Endothelial cell of umbilical vein (primary cell): ENCODE measurements at regions not wholly inside any gene's neighbourhood (a gene's known extent, or its start where the extent isn't known, plus 50 kb on each side); places are given as distances from the start of the nearest gene placed in this dataset.
"Not testable (repeated sequence)": the region's sequence is repeated elsewhere in the genome, so short reads cannot be mapped to it uniquely, and the experiment has no call there.

Experiments
- BruUV-seq: library from RNA; stranded (reverse); fragments of 400-500 nt; replicated peaks from 2 replicates; lab custom pipeline; 2021; lab: Mats Ljungman, UMichigan
- CTCF ChIA-PET: fragments of 300-600, 350-600 bp; sonication (Branson Sonifier 250); formaldehyde crosslinking; loops from one replicate; lab custom pipeline; 2021; ENCODE audit warnings: antibody characterized with exemption, inconsistent platforms; lab: Charles Lee
- POLR2A ChIA-PET: fragments of 300-600, 350-600 bp; sonication (Branson Sonifier 250); formaldehyde crosslinking; loops from one replicate; lab custom pipeline; 2021; ENCODE audit warnings: antibody characterized with exemption, inconsistent platforms; lab: Charles Lee
- DNase-seq: peaks from one replicate; pipeline ENCODE4 v3.0.0-alpha.2; 2011; ENCODE audit warnings: low read depth, low spot score
- FAIRE-seq: peaks from 2 replicates; lab custom pipeline; 2011; peaks lifted over from hg19 to GRCh38; lab: Jason Lieb, UNC
- H2AFZ ChIP-seq: 2 replicates; pipeline ENCODE4 v1.6.0; 2012; ENCODE audit warnings: low read depth, low read length, control low read depth, inconsistent platforms
- H3K27ac ChIP-seq: 2 replicates; pipeline ENCODE4 v1.5.1; 2011; ENCODE audit warnings: low read depth, mild to moderate bottlenecking, control low read depth, low read length, moderate library complexity; ENCODE audit not compliant: insufficient read depth
- H3K27me3 ChIP-seq, 2 experiments: 2 replicates each; pipeline versions ENCODE4 v1.6.0 to v1.6.1; 2011; ENCODE audit warnings: low read length in 2 of 2, mixed read lengths in 1 of 2; ENCODE audit not compliant: control insufficient read depth in 2 of 2, insufficient read depth in 2 of 2
- H3K36me3 ChIP-seq, 2 experiments: 2 replicates in 1 of 2; 3 replicates in 1 of 2; pipeline ENCODE4 v1.5.1; 2011; ENCODE audit warnings: low read length in 2 of 2, mild to moderate bottlenecking in 1 of 2, moderate library complexity in 1 of 2; ENCODE audit not compliant: control insufficient read depth in 2 of 2, insufficient read depth in 2 of 2; ENCODE audit errors: extremely low read depth in 1 of 2
- H3K4me1 ChIP-seq: 3 replicates; pipeline ENCODE4 v1.5.1; 2011; ENCODE audit warnings: mild to moderate bottlenecking, low read length; ENCODE audit not compliant: control insufficient read depth, insufficient read depth; ENCODE audit errors: extremely low read depth
- H3K4me2 ChIP-seq: 2 replicates; pipeline ENCODE4 v1.6.1; 2011; ENCODE audit warnings: low read length, control low read depth, mixed read lengths; ENCODE audit not compliant: insufficient read depth
- H3K4me3 ChIP-seq, 3 experiments: fragments of 200-600 bp in 1 of 3; sonication (generic), shearing (Covaris generic) in 1 of 3; replicated peaks in 1 of 3; 2 replicates each; pipeline ENCODE4 v1.5.1; 2011 to 2016; ENCODE audit warnings: control low read depth in 3 of 3, low read length in 3 of 3, mild to moderate bottlenecking in 2 of 3, inconsistent platforms in 1 of 3, low read depth in 1 of 3, moderate library complexity in 1 of 3; ENCODE audit not compliant: insufficient read depth in 1 of 3
- H3K79me2 ChIP-seq: 2 replicates; pipeline ENCODE4 v1.6.0; 2012; ENCODE audit warnings: low read length, inconsistent platforms; ENCODE audit not compliant: control insufficient read depth, insufficient read depth
- H3K9ac ChIP-seq: replicated peaks from 2 replicates; pipeline ENCODE3; 2011; ENCODE audit warnings: low read length, control low read depth; ENCODE audit not compliant: insufficient read depth; ENCODE audit errors: extremely low read depth
- H3K9me1 ChIP-seq: replicated peaks from 3 replicates; pipeline ENCODE4 v1.6.0; 2011; ENCODE audit warnings: mild to moderate bottlenecking, low read length; ENCODE audit not compliant: control insufficient read depth, insufficient read depth; ENCODE audit errors: extremely low read depth
- H3K9me3 ChIP-seq: replicated peaks from 2 replicates; pipeline ENCODE4 v1.5.1; 2012; ENCODE audit warnings: low read length, inconsistent platforms; ENCODE audit not compliant: control insufficient read depth, insufficient read depth
- H4K20me1 ChIP-seq: replicated peaks from 2 replicates; pipeline ENCODE3; 2011; ENCODE audit warnings: mild to moderate bottlenecking, low read length; ENCODE audit not compliant: control insufficient read depth, insufficient read depth; ENCODE audit errors: extremely low read depth
- FOS ChIP-seq: IDR thresholded peaks from 2 replicates; pipeline ENCODE4 v1.6.1; 2011; ENCODE audit warnings: mild to moderate bottlenecking, low read length, moderate library complexity, borderline replicate concordance; ENCODE audit not compliant: insufficient read depth
- MYC ChIP-seq: IDR thresholded peaks from one replicate; pipeline ENCODE4 v1.6.1; 2011; ENCODE audit warnings: mild to moderate bottlenecking, low read depth, low read length
- dilution Hi-C: fragments of 300-500 bp; cut with MboI; formaldehyde crosslinking; loops from one replicate; pipeline ENCODE4 v1.15.0; 2019; ENCODE audit warnings: low sequenced_read_pairs; ENCODE audit not compliant: extremely low pct_ligation_motif_present
- intact Hi-C: fragments of 100-400 bp; cut with micrococcal nuclease; formaldehyde crosslinking; loops from one replicate; pipeline ENCODE4 v1.10.0; 2022
- TF ChIP-seq, protein P1 (sequence below), 2 donors: IDR thresholded peaks; 1 replicate in 1 of 2; 2 replicates in 1 of 2; pipeline ENCODE4 v1.5.1; 2011; ENCODE audit warnings: low read length in 2 of 2, mild to moderate bottlenecking in 2 of 2, moderate library complexity in 2 of 2, control low read depth in 1 of 2, inconsistent platforms in 1 of 2, low read depth in 1 of 2; ENCODE audit not compliant: insufficient read depth in 1 of 2; ENCODE audit errors: extremely low read depth in 1 of 2

DNA sequence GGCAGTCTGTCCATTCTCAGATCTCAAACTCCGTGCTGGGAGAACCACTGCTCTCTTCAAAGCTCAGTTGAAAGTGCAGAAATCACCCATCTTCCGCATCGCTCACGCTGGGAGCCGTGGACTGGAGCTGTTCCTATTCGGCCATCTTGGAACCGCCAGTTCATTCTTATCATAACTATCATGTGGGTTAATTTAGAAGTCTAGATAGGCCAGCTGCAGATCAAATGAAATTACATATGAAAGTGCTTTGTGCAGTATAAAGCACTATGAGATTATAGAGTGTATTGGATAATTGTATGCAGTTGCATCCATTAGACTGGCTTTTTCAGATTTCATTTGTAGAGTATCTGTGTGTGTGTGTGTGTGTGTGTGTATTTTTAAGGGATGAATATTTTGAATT lies 57.8 kb downstream of the PRORP start:
- H3K4me3 ChIP-seq = no peak overlapping the region
- FAIRE-seq (no peak), DNase-seq (no peak)
- TF ChIP-seq FOS (no peak), MYC (no peak)
- TF ChIP-seq, protein P1, sequence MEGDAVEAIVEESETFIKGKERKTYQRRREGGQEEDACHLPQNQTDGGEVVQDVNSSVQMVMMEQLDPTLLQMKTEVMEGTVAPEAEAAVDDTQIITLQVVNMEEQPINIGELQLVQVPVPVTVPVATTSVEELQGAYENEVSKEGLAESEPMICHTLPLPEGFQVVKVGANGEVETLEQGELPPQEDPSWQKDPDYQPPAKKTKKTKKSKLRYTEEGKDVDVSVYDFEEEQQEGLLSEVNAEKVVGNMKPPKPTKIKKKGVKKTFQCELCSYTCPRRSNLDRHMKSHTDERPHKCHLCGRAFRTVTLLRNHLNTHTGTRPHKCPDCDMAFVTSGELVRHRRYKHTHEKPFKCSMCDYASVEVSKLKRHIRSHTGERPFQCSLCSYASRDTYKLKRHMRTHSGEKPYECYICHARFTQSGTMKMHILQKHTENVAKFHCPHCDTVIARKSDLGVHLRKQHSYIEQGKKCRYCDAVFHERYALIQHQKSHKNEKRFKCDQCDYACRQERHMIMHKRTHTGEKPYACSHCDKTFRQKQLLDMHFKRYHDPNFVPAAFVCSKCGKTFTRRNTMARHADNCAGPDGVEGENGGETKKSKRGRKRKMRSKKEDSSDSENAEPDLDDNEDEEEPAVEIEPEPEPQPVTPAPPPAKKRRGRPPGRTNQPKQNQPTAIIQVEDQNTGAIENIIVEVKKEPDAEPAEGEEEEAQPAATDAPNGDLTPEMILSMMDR (IDR thresholded peaks at IDR 0.05; ENCODE audit: extremely low read depth in 1 of 2, insufficient read depth in 1 of 2, low read depth in 1 of 2, low read length in 2 of 2) = no peak
- H3K36me3 ChIP-seq = no peaks in the 10 kb centered on the region
- dilution Hi-C loops (no loop called here), intact Hi-C loops (no loop called here)
- ChIA-PET POLR2A (no interaction called here), CTCF (no interaction called here)
- no peaks in the 10 kb centered on the region for H3K4me1 ChIP-seq
- no peaks in the 10 kb centered on the region for H3K9me1 ChIP-seq
- H2AFZ ChIP-seq = no peak overlapping the region
- no peaks in the 10 kb centered on the region for H3K9me3 ChIP-seq
- no TSS peak for BruUV-seq
- H3K27me3 ChIP-seq = no peaks in the 10 kb centered on the region
- no peak overlapping the region for H3K9ac ChIP-seq
- no peaks in the 10 kb centered on the region for H3K79me2 ChIP-seq
- H3K4me2 ChIP-seq = no peak overlapping the region
- no peak overlapping the region for H3K27ac ChIP-seq
- no peaks in the 10 kb centered on the region for H4K20me1 ChIP-seq

DNA sequence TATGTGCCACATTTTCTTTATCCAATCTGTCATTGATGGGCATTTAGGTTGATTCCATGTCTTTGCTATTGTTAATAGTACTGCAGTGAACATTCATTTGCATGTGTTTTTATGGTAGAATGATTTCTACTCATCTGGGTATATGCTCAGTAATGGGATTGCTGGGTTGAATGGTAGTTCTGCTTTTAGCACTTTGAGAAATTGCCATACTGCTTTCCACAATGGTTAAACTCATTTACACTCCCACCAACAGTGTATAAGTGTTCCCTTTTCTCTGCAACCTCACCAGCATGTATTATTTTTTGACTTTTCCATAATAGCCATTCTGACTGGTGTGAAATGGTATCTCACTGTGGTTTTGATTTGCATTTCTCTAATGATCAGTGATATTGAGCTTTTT lies 62.5 kb downstream of the PRORP start:
- H3K4me1 ChIP-seq, BruUV-seq: not testable (repeated sequence)

More for the DNA sequence above, 62.5 kb downstream of the PRORP start:
- dilution Hi-C loops, H3K9me3 ChIP-seq, H4K20me1 ChIP-seq, H3K27me3 ChIP-seq, H3K27ac ChIP-seq, H3K4me2 ChIP-seq, H3K9ac ChIP-seq, H3K4me3 ChIP-seq, intact Hi-C loops, POLR2A ChIA-PET, H2AFZ ChIP-seq, H3K36me3 ChIP-seq, H3K79me2 ChIP-seq, DNase-seq, FAIRE-seq, H3K9me1 ChIP-seq: not testable (repeated sequence)
- CTCF ChIA-PET = interaction anchor here (1.1 kb wide), 1 partner anchor 30 kb away, joined by 3 read pairs; no protein-coding TSS in a partner anchor
